DMS 273 (cell line): ENCODE measurements at regions not wholly inside any gene's neighbourhood (a gene's known extent, or its start where the extent isn't known, plus 50 kb on each side); places are given as distances from the start of the nearest gene placed in this dataset.
"Not testable (repeated sequence)": the region's sequence is repeated elsewhere in the genome, so short reads cannot be mapped to it uniquely, and the experiment has no call there.

Experiments used
- DNase-seq: peaks from one replicate; lab custom pipeline; 2025; ENCODE audit not compliant: unreplicated experiment; lab: John Stamatoyannopoulos, UW

DNA sequence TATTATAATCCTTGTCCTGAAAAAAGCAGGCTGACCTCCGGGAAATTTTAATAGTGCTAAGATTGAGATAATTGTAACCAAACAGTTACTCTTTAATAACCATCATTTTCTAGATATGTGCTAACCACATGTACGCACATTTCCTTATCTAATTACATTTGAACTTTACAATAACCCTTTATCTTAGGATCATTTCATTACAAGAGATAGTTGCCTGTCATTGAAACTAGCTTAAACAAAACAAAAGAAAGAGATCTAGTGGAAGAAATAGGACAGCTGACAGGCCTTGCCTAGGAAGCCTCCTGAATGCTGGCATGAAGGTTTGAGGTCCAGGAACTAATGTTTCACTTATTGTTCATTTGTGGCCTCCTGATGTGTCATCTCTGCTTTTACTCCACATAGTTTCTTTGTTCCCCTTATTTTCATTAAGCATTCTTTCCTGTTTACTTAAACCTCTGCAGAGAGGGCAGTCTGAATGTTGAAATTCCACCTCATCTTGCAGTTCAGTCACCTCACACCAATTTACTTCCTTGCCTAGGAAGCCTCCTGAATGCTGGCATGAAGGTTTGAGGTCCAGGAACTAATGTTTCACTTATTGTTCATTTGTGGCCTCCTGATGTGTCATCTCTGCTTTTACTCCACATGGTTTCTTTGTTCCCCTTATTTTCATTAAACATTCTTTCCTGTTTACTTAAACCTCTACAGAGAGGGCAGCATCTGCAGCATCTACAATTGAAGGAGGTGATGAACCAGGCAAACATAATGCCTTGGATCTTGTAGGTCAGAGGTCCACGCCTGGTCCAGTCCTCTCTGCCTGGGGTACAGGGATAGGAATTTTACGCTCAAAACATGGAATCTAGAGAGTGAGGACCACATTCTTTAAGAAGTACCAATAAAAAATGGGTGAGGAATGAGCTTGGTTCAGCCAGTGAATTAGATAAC, 247.5 kb downstream of the SPATA31A6 start:
- not testable (repeated sequence) for DNase-seq

DNA sequence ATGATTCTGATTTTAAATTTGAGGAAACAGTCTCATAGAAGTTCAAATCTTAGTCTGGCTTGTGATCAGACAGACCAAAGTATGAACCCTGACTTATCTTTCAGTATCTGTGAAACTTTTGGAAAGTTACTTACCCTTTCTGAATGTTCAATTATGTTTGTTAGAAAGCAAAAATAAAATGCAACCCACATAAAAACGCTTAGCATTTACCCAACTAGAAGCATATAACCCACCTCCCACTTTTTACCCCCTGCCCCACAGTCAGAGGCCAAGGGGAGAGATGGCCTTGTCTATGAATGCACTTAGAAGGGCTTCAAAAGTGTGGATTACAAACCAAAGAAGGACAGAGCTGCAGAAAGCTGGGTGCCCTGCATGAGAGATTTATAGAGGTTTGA, 248.2 kb downstream of the SPATA31A6 start:
- DNase-seq: not testable (repeated sequence)

DNA sequence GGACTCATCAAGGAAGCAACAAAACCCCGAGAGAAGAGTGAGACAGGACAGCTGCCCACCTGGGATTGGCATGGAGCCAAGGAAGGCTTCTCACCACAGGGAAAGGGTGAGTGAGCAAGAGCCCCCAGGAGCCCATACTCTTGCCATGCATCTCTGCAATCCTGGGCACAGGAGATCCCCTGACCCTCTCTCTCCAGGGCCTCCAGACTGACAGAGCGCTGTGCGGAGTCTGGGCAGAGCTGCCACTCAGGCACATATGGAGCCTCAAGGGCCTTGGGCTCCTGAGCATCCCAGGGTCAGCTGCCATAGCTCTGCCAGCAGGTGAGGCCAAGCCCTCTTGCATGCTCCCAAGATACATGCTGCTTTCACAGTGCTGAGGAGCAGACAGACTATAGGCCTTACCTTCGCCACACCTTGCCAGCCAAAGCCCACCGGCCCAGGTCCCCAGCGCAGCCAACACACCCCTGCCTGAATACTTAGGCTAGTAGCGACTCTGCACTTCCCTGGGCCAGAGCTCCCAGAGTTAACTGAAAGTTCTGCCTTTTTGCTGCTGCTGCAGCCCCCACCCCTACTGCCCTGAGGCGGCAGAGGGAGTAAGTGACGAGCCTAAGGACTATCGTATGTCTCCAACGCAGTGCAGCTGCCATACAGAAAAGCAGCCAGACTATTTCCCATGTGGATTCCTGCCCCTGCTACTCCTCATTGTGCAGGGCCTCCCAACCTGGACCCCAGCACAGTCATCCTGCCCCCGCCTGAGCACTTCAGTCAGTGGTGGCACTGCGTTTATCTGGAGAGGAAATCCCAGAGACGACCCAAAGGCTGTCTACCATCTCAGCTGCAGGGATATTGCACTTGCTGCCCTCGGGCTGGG, 251.6 kb downstream of the SPATA31A6 start:
- DNase-seq: not testable (repeated sequence)

DNA sequence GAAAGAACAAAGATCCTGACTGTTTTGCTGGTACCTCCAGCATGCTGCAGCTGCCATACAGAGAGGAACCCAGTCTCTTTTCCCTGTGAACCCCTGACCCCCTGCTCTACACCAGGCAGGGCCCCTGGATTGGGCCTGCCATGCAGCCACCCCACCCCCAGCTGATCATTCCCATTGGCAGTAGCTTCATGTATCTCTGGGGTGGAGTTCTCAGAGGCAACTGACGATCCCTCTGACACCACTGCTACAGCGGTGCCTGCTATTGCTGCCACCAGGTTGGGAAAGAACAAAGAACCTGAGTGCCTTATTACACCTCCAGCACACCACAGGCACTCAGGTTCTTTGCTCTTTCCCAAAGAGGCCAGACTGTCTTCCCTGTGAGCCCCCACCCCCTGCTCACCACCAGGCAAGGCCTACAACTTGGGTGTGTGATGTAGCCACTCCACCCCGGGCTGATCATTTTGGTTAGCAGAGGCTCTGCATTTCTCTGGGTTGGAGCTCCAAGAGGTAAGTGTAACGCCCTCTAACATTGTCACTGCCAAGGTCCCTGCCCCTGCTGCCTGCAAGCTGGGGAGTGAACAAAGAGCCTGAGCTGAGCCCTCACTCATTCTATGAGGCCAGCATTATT, 252.4 kb downstream of the SPATA31A6 start:
- DNase-seq: not testable (repeated sequence)

DNA sequence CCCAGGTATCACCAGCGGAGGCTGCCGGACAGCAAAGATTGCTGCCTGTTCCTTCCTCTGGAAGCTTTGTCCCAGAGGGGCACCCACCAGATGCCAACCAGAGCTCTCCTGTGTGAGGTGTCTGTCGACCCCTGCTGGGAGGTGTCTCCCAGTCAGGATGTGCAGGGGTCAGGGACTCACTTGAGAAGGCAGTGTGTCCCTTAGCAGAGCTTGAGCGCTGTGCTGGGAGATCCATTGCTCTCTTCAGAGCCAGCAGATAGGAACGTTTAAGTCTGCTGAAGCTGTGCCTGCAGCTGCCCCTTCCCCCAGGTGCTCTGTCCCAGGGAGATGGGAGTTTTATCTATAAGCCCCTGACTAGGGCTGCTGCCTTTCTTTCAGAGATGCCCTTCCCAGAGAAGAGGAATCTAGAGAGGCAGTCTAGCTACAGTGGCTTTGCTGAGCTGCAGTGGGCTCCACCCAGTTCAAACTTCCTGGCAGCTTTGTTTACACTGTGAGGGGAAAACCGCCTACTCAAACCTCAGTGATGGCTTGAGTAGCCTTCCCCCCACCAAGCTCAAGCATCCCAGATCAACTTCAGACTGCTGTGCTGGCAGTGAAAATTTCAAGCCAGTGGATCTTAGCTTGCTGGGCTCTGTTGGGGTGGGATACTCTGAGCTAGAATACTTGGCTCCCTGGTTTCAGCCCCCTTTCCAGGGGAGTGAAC, 253.7 kb downstream of the SPATA31A6 start:
- not testable (repeated sequence) for DNase-seq

DNA sequence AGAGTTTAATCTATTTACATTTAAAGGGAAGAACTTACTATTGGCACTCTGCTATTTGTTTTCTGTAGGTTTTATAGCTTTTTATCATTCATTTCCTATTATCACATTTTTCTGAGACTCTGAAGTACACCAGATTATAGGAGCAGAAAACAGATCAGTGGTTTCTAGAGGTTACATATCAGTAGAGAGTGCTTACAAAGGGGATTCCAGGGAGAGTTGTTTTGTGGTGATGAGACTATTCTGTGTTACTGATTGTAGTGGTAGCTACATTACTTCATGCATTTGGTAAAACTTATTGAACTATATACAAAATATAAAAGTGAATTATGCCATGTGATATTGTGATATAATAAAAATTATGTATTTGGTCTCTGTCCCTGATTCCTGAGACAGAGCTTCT, 259.2 kb downstream of the SPATA31A6 start:
- not testable (repeated sequence) for DNase-seq

DNA sequence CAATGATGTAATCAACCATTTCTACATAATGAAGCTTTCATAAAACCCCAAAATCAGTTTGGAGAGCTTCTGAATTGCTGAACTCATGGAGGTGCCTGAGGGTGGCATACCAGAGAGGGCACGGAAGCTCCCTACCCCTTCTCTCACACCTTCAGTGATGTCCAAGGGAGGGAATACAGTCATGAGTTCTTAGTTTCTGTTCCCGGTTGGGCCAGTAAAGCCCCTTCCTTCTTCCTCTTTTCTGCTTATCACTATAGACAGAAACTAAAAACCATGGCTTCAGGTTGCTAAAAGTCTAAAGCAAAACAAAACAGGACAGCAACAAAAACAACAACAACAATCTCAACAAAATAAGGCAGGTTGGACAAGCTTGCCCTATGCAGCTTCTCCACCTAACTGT, 260.0 kb downstream of the SPATA31A6 start:
- DNase-seq: not testable (repeated sequence)

DNA sequence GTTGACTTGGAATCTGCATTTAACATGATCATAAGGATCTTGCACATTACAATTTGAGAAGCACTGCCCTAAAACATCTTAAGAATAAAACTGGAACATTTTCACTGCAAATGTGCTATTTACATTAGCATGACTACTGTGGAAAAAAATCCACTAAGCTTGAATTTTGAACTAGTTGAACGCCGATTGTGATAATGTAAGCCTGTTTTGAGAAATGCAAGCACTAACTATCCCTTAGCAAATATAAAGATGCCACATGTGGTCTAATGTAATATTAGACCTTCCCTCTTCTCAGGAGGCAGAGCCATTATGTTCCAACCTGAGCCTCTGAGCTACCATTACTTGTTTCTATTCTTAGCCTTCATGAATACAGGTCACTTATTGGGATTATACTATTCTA, 278.0 kb downstream of the SPATA31A6 start:
- not testable (repeated sequence) for DNase-seq

DNA sequence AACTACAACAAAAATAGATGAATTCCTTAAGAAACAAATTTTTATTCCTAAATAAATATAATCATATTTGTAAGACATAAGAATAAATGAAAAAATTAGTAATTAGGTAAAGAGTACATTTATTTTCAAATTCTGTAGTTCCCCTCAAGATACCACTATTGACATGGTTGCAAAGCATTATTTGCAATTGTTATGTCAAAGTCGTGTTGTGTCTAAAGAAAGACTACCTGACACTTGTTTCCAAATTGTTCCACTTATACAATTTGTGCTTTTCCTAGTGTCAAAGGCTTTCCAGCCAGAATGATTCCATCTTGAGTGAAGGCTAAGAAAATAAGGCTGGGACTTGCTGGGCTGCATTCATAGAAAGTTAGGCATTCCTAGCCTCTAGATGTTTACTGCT, 278.4 kb downstream of the SPATA31A6 start:
- not testable (repeated sequence) for DNase-seq

DNA sequence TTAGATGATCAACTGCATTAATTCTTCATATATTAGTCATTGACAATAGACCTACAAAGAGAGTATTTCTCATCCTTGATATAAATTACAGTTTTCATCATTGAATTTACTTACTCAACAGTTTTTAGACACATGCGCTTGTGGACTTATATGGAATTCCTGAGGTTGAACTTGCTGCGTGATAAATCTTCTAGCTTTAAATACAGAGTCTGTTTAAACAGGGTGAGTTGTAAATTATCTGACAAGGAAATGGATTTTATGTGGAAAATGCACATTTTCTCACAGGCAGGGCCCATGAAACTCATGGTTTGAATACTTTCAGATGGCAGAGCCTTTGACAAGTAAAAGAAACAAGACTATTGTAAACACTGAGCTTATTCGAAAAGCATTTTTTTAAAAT, 280.5 kb downstream of the SPATA31A6 start:
- not testable (repeated sequence) for DNase-seq

DNA sequence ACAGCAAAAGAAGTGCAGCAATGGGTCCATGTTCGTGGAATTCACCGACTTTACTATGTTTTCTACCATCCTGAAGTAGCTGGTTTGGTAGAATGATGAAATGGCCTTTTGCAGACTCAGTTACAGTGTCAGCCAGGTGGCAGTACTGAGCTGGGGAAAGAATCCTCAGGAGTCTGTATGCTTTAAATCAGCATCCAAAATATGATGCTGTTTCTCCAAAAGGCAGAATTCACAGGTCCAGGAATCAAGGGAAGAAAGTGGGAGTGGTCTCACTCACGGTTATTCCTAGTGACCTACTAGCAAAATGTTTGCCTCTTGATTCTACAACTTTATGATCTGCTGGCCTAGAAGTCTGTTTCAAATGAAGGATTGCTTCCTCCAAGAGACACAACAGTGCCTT, 287.1 kb downstream of the SPATA31A6 start:
- peak; percentile 3 for DNase-seq

DNA sequence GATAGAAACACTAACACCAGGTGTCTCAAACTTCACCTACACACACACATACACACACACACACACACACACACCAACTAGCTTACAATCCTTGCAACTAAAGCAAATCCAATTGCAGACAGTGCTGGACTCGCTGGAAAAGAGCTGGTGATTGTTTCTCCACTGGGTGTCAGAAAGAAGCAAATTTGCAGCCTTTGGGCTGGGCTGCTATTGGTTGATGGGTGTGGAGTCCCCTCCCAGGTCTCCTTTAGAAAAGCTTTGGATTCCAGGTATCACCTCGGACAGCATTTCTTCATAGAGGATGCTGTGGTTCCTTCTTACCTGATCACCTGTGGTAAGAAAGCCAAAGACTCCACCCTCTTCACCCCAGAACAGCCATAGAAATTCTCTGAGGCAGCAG, 307.5 kb downstream of the SPATA31A6 start:
- DNase-seq: not testable (repeated sequence)

DNA sequence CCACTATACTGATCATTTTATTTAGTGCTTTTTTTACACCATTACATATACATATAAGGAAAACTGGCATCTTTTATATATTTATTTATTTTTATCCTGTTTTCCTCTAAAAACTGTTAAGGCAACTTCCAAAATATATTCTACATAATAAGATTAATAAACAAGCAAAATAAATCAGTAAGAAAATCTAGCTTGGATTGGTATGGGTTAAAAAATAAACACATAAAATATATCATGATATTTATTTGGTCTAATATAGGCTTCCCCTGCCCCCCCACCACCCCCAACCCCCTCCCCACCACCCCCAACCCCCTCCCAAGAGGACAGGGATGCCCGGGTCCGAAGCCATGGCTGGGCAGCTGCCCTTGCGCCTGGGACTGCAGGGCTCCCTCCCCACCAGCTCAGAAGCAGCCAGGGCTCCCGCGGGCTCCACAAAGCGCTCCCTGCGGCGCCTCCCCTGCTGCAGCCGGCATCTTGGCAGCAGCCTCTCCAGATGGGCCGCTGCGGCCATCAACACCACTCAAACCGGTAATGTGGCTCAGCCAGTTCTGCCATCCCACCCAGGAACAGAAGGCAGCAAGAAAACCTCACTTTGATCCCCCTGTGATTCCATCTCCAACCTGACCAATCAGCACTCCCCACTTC, 319.3 kb downstream of the SPATA31A6 start:
- DNase-seq: peak; percentile 77

DNA sequence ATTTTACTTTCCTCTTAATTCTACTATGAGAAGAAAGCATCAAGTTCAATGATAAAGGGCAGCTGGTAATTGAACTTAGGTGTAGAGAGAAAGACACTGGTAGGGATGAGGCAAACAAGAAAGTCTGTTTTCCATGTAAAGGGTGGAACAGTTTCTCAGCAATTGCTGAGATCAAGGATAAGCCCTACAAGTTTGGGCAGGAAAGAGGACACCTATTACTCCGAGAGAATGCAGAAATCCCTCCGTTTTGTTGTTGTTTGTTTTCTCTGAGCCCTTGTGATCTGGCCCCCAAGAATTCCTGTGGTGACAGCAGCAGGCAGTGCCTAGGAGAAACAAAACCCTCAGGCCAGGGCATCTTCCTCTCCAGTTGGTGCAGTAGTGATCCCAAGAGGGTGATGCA, 324.7 kb downstream of the SPATA31A6 start:
- not testable (repeated sequence) for DNase-seq

DNA sequence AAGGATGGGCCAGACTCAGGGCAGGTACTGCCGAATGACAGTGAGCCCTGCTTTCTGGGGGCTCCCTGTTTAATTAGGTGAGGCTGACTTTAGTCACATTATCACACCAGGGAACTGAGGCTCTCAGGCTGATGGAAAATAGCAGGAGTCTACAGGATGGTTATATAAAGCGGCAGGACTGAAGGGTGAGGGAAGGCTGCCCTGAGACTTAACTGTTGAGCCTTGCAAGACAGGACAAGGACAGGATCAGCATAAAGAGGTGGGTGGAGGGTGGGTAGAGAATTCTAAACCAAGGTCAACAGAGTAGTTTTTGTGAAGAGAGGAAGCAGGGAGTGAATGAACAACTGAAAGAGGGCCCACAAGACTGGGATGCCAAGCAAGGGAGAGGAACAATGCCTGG, 330.1 kb downstream of the SPATA31A6 start:
- DNase-seq: not testable (repeated sequence)

DNA sequence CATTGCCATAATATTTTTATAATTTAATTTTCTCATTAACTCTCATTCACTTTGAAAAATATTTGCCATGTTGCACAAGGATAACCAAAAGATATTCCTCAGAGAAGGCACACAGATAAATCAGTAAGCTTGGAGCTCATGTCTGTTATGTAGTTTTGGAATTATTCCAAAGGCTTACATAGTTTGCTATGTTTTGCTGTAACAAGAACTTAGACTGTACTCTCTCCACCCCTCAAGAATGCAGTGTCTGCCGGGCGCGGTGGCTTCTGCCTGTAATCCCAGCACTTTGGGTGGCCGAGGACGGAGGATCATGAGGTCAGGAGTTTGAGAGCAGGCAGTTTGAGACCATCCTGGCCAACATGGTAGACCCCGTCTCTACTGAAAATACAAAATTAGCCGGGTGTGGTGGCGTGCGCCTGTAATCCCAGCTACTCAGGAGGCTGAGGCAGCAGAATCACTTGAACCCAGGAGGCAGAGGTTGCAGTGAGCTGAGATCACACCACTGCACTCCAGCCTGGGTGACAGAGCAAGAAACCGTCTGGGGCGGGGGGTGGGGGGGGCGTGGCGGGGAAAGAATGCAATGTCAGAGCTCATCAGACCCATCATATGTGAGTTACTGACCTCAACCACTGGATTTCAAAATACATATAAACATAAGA, 351.0 kb downstream of the SPATA31A6 start:
- DNase-seq: not testable (repeated sequence)

DNA sequence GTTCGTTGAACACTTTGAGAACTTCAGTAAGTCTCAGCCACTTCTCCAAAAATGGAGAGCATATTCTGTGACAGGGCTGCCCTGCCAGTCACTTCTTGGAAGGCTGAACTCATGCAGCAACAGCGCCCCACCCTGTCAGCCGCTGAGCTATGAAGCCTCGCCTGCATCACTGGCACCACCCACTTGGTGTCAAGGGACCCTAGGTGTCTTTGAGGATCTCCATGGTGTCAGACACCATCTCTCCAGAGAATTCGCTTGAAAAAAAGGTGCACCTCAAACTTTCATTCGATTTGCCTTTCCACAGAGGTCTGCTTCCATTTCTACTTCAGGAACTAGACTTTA, 351.5 kb downstream of the SPATA31A6 start:
- DNase-seq: not testable (repeated sequence)

DNA sequence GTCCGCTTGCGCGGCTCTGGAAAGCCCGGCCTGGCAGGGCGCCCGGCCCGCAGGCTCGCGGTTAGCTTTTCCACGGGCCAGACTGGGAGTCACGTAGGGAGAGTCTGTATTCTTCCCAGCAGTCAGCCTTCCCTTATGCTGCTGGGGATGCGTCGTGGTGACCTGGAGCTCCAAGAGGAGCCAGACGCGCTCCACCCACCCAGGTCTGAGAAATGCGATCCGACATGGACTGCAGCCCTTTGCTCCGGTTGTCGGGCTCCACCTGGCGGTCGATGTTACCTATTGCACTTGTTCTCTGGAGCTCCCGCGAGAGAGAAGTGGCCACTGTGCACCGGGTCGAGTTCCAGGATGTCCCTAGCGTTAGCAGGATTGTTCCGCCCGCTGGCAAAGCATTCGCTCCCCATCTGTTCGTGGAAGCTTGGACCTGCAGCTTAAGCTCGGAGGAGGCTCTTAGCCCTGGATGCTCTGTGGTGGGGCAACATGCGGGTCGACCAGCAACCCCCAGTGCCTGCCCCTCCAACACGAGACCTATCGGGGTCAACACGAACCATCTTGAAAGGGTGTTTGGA, 367.4 kb downstream of the SPATA31A6 start:
- not testable (repeated sequence) for DNase-seq

DNA sequence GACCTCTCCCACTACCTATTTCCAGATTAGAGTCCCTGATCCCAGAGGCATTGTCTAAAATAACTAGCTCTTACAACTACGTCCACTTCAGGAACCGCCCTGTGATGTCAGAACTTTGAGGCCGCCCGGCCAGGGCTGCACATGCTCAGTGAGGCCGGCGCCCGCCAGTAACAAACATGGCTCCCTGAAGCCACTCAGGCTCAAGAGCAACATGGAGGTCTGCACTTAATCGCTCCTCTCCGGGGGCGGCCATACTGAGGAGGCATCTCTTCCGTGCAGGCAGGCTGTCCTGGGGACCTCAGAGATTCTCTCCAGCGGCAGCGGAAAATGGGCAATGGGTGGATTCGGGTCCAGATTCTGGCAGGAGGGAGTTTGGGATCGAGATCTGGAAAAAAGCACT, 385.1 kb downstream of the SPATA31A6 start:
- DNase-seq: not testable (repeated sequence)
